Bronchial epithelial cell (primary cell): ENCODE measurements at regions not wholly inside any gene's neighbourhood (a gene's known extent, or its start where the extent isn't known, plus 50 kb on each side); places are given as distances from the start of the nearest gene placed in this dataset.
"Not testable (repeated sequence)": the region's sequence is repeated elsewhere in the genome, so short reads cannot be mapped to it uniquely, and the experiment has no call there.

Experiments used
- DNase-seq: peaks from one replicate; pipeline ENCODE4 v3.0.0-alpha.2; 2010; ENCODE audit warnings: low read depth
- FAIRE-seq: peaks from 2 replicates; lab custom pipeline; 2011; peaks lifted over from hg19 to GRCh38; lab: Jason Lieb, UNC
- H3K27me3 ChIP-seq: 2 replicates; pipeline ENCODE4 v1.5.1; 2011; ENCODE audit warnings: low read length; ENCODE audit not compliant: control insufficient read depth, insufficient read depth
- H3K36me3 ChIP-seq: 2 replicates; pipeline ENCODE4 v1.5.1; 2011; ENCODE audit warnings: low read length; ENCODE audit not compliant: control insufficient read depth, insufficient read depth
- H3K4me3 ChIP-seq: 2 replicates; pipeline ENCODE4 v1.5.1; 2011; ENCODE audit warnings: mild to moderate bottlenecking, low read depth, low read length, control low read depth
- TF ChIP-seq, protein P1 (sequence below): IDR thresholded peaks from 2 replicates; pipeline ENCODE4 v1.5.1; 2011; ENCODE audit warnings: mild to moderate bottlenecking, moderate library complexity, low read length, control low read depth, inconsistent platforms; ENCODE audit not compliant: insufficient read depth, severe bottlenecking

DNA sequence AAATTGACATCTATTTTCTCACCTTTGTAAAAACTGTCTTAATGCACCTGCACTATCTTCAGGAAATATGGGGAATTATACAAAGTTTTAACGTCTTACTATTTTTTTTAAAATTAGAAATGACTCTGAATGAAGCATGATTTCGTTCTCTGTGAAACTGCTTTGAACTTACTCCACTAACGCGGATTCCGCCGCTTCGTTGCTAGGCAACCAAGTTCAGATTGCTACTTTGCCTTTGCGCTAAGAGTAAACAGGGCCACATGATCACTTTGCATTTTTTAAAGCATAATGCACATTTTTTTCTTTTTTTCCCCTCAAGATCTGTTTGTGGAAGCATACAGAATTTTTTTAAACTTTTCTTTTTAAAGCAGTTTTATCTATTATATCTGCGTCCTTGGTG lies 690.5 kb downstream of the BRINP3 start:
- DNase-seq, result no peak
- TF ChIP-seq, protein P1, sequence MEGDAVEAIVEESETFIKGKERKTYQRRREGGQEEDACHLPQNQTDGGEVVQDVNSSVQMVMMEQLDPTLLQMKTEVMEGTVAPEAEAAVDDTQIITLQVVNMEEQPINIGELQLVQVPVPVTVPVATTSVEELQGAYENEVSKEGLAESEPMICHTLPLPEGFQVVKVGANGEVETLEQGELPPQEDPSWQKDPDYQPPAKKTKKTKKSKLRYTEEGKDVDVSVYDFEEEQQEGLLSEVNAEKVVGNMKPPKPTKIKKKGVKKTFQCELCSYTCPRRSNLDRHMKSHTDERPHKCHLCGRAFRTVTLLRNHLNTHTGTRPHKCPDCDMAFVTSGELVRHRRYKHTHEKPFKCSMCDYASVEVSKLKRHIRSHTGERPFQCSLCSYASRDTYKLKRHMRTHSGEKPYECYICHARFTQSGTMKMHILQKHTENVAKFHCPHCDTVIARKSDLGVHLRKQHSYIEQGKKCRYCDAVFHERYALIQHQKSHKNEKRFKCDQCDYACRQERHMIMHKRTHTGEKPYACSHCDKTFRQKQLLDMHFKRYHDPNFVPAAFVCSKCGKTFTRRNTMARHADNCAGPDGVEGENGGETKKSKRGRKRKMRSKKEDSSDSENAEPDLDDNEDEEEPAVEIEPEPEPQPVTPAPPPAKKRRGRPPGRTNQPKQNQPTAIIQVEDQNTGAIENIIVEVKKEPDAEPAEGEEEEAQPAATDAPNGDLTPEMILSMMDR, result no peak
- Histone ChIP-seq H3K36me3 (no peaks in the 10 kb centered on the region), H3K27me3 (no peaks in the 10 kb centered on the region), H3K4me3 (no peak overlapping the region)
- FAIRE-seq, result no peak

DNA sequence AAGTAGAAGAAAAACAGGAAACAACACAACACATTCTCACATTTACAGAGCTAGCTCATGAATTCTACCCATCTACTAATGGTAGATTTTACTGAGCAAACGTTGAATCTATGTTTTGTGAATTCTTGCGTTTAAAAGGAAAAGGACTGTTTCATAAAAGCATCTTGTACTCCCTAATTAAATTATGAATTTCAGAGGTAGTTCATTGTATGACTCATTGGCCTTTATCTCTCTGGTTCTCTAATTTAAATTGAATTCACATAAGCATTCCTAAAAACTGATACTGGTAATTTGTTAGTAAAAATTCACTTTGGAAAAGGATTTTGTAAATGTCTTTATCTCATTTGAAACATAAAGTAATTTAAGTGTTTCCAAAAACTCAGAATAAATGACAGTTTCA lies 687.3 kb downstream of the BRINP3 start:
- DNase-seq, result no peak
- Histone ChIP-seq H3K36me3 (no peaks in the 10 kb centered on the region), H3K4me3 (no peak overlapping the region), H3K27me3 (no peaks in the 10 kb centered on the region)
- TF ChIP-seq, protein P1, result no peak
- FAIRE-seq, result no peak

GRCh38 chr1:189803364-189803763 lies 674.3 kb downstream of the BRINP3 start:
- DNase-seq (no peak), FAIRE-seq (no peak)
- Histone ChIP-seq H3K27me3 (no peaks in the 10 kb centered on the region), H3K36me3 (no peaks in the 10 kb centered on the region), H3K4me3 (no peak overlapping the region)
- TF ChIP-seq, protein P1, result no peak

- FAIRE-seq (no peak), DNase-seq (no peak)
- Histone ChIP-seq H3K36me3 (no peaks in the 10 kb centered on the region), H3K27me3 (no peaks in the 10 kb centered on the region), H3K4me3 (no peak overlapping the region)
- TF ChIP-seq, protein P1, result no peak
Observed at GRCh38 chr1:189804352-189804751, 673.3 kb downstream of the BRINP3 start.

GRCh38 chr1:189805735-189806134 lies 671.9 kb downstream of the BRINP3 start:
- no peaks in the 10 kb centered on the region for H3K36me3 ChIP-seq
- TF ChIP-seq, protein P1, result no peak
- no peak overlapping the region for H3K4me3 ChIP-seq
- H3K27me3 ChIP-seq, result no peaks in the 10 kb centered on the region
- FAIRE-seq (no peak), DNase-seq (no peak)

DNA sequence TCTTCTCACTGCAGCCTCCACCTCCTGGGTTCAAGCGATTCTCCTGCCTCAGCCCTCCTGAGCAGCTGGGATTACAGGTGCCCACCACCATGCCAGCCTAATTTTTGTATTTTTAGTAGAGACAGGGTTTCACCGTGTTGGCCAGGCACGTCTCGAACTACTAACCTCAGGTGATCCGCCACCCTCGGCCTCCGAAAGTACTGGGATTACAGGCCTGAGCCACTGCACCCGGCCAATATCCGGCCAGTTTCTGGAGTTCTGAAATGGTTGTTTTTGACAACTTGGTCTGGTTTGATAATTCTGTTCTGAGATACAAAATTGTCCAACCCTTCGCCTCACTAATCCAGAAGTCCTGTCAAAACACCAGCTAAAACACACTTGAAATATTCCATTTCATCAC lies 667.0 kb downstream of the BRINP3 start:
- DNase-seq, H3K27me3 ChIP-seq, FAIRE-seq, H3K36me3 ChIP-seq, H3K4me3 ChIP-seq: not testable (repeated sequence)
